ENCODE measurements at regions not wholly inside any gene's neighbourhood (a gene's known extent, or its start where the extent isn't known, plus 50 kb on each side); places are given as distances from the start of the nearest gene placed in this dataset.

DNA sequence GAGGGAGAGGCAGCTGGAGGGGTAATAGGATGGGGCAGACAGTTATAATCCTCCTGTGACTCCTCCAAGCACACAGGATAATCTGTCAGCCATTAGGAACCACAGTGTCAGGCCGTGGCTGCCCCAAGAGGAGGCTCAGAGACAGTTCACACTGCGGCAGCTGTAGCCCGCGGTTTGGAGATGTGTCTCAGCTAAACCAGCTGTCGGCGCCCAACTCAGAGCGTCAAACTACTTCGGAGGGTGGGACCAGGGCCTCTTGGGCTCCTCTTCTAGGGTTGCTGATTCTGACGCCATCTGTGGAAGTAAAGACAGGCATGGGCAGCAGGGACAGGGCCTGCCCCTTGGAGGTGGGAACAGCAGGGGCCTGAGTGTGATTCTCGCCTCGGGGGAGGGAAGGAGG, 309.8 kb downstream of the CDC5L start:
- TF ChIP-seq, protein P1, sequence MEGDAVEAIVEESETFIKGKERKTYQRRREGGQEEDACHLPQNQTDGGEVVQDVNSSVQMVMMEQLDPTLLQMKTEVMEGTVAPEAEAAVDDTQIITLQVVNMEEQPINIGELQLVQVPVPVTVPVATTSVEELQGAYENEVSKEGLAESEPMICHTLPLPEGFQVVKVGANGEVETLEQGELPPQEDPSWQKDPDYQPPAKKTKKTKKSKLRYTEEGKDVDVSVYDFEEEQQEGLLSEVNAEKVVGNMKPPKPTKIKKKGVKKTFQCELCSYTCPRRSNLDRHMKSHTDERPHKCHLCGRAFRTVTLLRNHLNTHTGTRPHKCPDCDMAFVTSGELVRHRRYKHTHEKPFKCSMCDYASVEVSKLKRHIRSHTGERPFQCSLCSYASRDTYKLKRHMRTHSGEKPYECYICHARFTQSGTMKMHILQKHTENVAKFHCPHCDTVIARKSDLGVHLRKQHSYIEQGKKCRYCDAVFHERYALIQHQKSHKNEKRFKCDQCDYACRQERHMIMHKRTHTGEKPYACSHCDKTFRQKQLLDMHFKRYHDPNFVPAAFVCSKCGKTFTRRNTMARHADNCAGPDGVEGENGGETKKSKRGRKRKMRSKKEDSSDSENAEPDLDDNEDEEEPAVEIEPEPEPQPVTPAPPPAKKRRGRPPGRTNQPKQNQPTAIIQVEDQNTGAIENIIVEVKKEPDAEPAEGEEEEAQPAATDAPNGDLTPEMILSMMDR (IDR thresholded peaks at IDR 0.05), result no peak
- TF ChIP-seq POLR2A (IDR thresholded peaks at IDR 0.05) (no peak), EP300 (IDR thresholded peaks at IDR 0.05) (no peak)
